LNCaP clone FGC (cell line): ENCODE measurements at regions not wholly inside any gene's neighbourhood (a gene's known extent, or its start where the extent isn't known, plus 50 kb on each side); places are given as distances from the start of the nearest gene placed in this dataset.
"Not testable (repeated sequence)": the region's sequence is repeated elsewhere in the genome, so short reads cannot be mapped to it uniquely, and the experiment has no call there.

Experiments
- DNase-seq: peaks from one replicate; pipeline ENCODE4 v3.0.0-alpha.2; 2011; ENCODE audit warnings: low read depth
- H3K4me3 ChIP-seq: 2 replicates; pipeline ENCODE4 v1.5.1; 2011; ENCODE audit warnings: mild to moderate bottlenecking, low read depth, low read length, control low read depth
- CTCF ChIP-seq: IDR thresholded peaks from 2 replicates; pipeline ENCODE4 v1.5.1; 2012; ENCODE audit warnings: mild to moderate bottlenecking; ENCODE audit not compliant: control insufficient read depth, insufficient read depth; ENCODE audit errors: extremely low read depth

GRCh38 chr17:13659051-13659450 lies 57.3 kb upstream of the HS3ST3A1 start:
- DNase-seq: not testable (repeated sequence)

GRCh38 chr17:13665872-13666635 lies 64.3 kb upstream of the HS3ST3A1 start:
- DNase-seq: no peak
- H3K4me3 ChIP-seq: no peak overlapping the region
- no peak for TF ChIP-seq CTCF

More at GRCh38 chr17:13659051-13659450, 57.3 kb upstream of the HS3ST3A1 start:
- not testable (repeated sequence) for H3K4me3 ChIP-seq

GRCh38 chr17:13671341-13671740 lies 69.6 kb upstream of the HS3ST3A1 start:
- DNase-seq: no peak
- H3K4me3 ChIP-seq: no peak overlapping the region
- TF ChIP-seq CTCF: no peak

- no peak for TF ChIP-seq CTCF
- no peak overlapping the region for H3K4me3 ChIP-seq
- no peak for DNase-seq
Observed at GRCh38 chr17:13671771-13672170, 70.0 kb upstream of the HS3ST3A1 start.

- DNase-seq: no peak
Observed at GRCh38 chr17:13678361-13678760, 76.6 kb upstream of the HS3ST3A1 start.

GRCh38 chr17:13678841-13679240 lies 77.1 kb upstream of the HS3ST3A1 start:
- no peak for DNase-seq
- no peak for TF ChIP-seq CTCF
- H3K4me3 ChIP-seq: no peak overlapping the region

More at GRCh38 chr17:13678361-13678760, 76.6 kb upstream of the HS3ST3A1 start:
- TF ChIP-seq CTCF: no peak
- no peak overlapping the region for H3K4me3 ChIP-seq

GRCh38 chr17:13688716-13689115 lies 87.0 kb upstream of the HS3ST3A1 start:
- DNase-seq: no peak
- no peak for TF ChIP-seq CTCF

More at GRCh38 chr17:13688716-13689115, 87.0 kb upstream of the HS3ST3A1 start:
- no peak overlapping the region for H3K4me3 ChIP-seq
